Thyroid gland (tissue), 4 donors: ENCODE measurements at regions not wholly inside any gene's neighbourhood (a gene's known extent, or its start where the extent isn't known, plus 50 kb on each side); places are given as distances from the start of the nearest gene placed in this dataset.
A peak's percentile ranks its signal among the peaks of the same experiment; 100 is the strongest.

Experiments used
- DNase-seq, 2 donors: peaks; one replicate each; pipeline ENCODE4 v3.0.0-alpha.2; 2019
- H3K27ac ChIP-seq, 3 donors: fragments of 200-600 bp; sonication (generic); 1 replicate in 2 of 3; 2 replicates in 1 of 3; pipeline ENCODE4 v1.5.1; 2016 to 2019; ENCODE audit warnings: mild to moderate bottlenecking in 1 of 3, moderate library complexity in 1 of 3
- H3K27me3 ChIP-seq: fragments of 200-600 bp; sonication (generic); one replicate; pipeline ENCODE4 v1.5.1; 2019
- H3K36me3 ChIP-seq, 2 donors: fragments of 200-600 bp; sonication (generic); one replicate each; pipeline ENCODE4 v1.5.1; 2016 to 2019
- H3K4me1 ChIP-seq, 2 donors: fragments of 200-600 bp; sonication (generic); one replicate each; pipeline ENCODE4 v1.5.1; 2017 to 2019
- H3K4me3 ChIP-seq, 3 donors: fragments of 200-600 bp; sonication (generic); replicated peaks in 1 of 3; 1 replicate in 2 of 3; 2 replicates in 1 of 3; pipeline ENCODE4 v1.5.1; 2016; ENCODE audit warnings: mild to moderate bottlenecking in 1 of 3
- H3K9me3 ChIP-seq: fragments of 200-600 bp; sonication (generic); one replicate; pipeline ENCODE4 v1.5.1; 2017
- POLR2A ChIP-seq, 2 donors: fragments of 450-650 bp; IDR thresholded peaks; one replicate each; pipeline ENCODE4 v1.6.1; 2017; ENCODE audit warnings: antibody characterized with exemption in 2 of 2, mild to moderate bottlenecking in 2 of 2, moderate library complexity in 1 of 2
- whole genome bisulfite sequencing, 2 donors: methylation state at CpG; one replicate each; pipeline ENCODE4 v1.1.5; 2017; 5-methylcytosine and 5-hydroxymethylcytosine counted together
- intact Hi-C: fragments of 100-400 bp; cut with DNase I; formaldehyde crosslinking; loops from one replicate; pipeline ENCODE4 v1.15.1; 2023
- TF ChIP-seq, protein P1 (sequence below), 6 experiments: fragments of 200-600 bp in 3 of 6; fragments of 450-650 bp in 3 of 6; sonication (generic) in 3 of 6; IDR thresholded peaks; one replicate each; pipeline ENCODE4 v1.5.1; 2016 to 2019; ENCODE audit warnings: antibody characterized with exemption in 6 of 6, mild to moderate bottlenecking in 2 of 6, inconsistent platforms in 1 of 6, moderate library complexity in 1 of 6

DNA sequence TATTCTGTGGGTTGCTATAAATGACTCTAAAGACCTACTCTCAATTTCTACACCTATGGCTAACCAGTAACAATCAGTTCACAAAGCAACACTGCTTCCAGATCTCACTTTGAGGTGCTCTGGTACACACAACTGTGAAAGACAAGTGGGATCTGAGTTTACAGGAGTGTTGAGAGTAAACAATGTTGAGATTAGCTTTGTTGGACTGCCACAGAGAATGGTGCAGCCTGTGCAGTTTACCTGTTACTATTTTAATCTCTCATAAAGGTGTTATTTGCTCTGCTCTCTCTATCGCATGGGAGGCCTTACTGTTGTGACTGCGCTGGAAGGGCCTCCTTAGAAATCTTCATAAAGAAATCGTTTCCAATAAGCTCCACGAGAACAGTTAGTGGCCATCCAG is 112.0 kb downstream of the SOX2 start:
- no peaks in the 10 kb centered on the region for H3K36me3 ChIP-seq
- DNase-seq: no peak
- no peaks in the 10 kb centered on the region for H3K27me3 ChIP-seq
- no peak overlapping the region for H3K4me3 ChIP-seq
- no peaks in the 10 kb centered on the region for H3K4me1 ChIP-seq
- intact Hi-C loops: no loop called here
- H3K27ac ChIP-seq: no peak overlapping the region
- no peaks in the 10 kb centered on the region for H3K9me3 ChIP-seq
- 92 to 96% methylated on average over 4 of the region's 4 CpGs for WGBS, 2 donors
- TF ChIP-seq POLR2A (IDR thresholded peaks at IDR 0.05): no peak
- TF ChIP-seq, protein P1, sequence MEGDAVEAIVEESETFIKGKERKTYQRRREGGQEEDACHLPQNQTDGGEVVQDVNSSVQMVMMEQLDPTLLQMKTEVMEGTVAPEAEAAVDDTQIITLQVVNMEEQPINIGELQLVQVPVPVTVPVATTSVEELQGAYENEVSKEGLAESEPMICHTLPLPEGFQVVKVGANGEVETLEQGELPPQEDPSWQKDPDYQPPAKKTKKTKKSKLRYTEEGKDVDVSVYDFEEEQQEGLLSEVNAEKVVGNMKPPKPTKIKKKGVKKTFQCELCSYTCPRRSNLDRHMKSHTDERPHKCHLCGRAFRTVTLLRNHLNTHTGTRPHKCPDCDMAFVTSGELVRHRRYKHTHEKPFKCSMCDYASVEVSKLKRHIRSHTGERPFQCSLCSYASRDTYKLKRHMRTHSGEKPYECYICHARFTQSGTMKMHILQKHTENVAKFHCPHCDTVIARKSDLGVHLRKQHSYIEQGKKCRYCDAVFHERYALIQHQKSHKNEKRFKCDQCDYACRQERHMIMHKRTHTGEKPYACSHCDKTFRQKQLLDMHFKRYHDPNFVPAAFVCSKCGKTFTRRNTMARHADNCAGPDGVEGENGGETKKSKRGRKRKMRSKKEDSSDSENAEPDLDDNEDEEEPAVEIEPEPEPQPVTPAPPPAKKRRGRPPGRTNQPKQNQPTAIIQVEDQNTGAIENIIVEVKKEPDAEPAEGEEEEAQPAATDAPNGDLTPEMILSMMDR (IDR thresholded peaks at IDR 0.05): no peak

DNA sequence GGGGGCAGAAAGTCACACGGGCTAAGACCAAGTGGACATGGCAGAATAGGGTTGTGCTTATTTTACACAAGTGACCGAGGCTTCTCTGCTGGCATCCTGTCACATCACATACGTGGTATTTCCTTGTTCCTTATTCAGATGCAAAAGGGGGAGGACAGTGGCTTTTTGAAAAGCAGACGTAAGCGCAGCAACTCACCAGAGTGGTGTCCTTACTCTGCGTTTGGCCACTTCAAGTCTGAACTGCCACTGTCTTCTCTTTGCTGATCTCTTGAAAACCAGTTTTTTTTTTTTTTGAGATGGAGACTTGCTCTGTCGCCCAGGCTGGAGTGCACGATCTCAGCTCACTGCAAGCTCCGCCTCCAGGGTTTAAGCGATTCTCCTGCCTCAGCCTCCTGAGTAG is 113.2 kb downstream of the SOX2 start:
- H3K27ac ChIP-seq: no peak overlapping the region
- H3K36me3 ChIP-seq: no peaks in the 10 kb centered on the region
- H3K4me1 ChIP-seq: no peaks in the 10 kb centered on the region
- intact Hi-C loops: no loop called here
- WGBS, 2 donors: 66 to 73% methylated on average over 10 of the region's 10 CpGs
- H3K4me3 ChIP-seq: no peak overlapping the region
- H3K9me3 ChIP-seq: no peaks in the 10 kb centered on the region
- no peak for DNase-seq
- H3K27me3 ChIP-seq: no peaks in the 10 kb centered on the region
- TF ChIP-seq, protein P1 (IDR thresholded peaks at IDR 0.05): no peak
- TF ChIP-seq POLR2A (IDR thresholded peaks at IDR 0.05): no peak

DNA sequence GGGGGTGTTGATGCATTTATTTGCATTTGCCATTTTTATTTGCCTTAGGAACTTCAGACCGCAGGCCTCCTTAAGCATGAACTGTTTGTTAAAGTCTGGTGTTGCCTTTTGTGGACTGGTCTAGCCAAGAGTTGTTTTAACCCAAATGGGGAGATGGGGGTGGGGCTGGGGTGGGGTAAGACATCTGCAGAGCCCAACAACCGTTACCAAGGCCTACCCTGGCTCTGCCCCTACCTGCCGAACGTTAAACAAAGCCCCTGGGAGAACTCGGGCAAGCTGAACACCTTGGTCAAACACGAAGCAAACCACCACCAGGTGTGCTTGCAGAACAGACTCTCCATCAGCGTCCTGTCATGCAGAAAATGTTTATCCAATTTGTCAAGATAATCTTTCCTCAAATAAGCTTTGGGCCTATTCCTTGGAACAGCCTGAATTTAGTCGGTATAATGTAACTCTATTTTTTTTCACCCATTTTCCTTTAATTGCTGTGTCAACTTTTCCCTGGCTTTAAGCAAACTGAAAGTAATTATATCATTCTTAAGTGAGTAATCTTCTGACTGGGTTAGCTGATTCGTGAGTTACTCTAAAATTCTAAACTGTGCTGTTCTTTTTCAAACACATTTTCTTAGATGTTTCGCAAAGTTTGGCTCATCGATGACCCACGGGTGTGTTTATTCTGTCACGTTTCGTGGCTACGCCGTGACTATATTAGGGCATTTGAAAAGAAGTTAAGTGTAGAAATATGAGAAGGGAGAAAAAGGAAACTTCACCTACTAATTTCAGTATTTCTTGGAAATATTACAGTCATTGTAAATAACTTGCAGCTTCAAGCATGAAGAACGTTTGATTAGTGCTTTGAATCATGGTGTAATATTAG is 127.6 kb downstream of the SOX2 start:
- no peaks in the 10 kb centered on the region for H3K9me3 ChIP-seq
- TF ChIP-seq, protein P1 (IDR thresholded peaks at IDR 0.05): peak in 2 of 6 experiments; percentile 26 to 28
- TF ChIP-seq POLR2A (IDR thresholded peaks at IDR 0.05): no peak
- no peak overlapping the region for H3K4me3 ChIP-seq
- WGBS, 2 donors: 30 to 31% methylated on average over 17 of the region's 17 CpGs
- no peaks in the 10 kb centered on the region for H3K4me1 ChIP-seq
- intact Hi-C loops: no loop called here
- H3K27me3 ChIP-seq: no peaks in the 10 kb centered on the region
- H3K36me3 ChIP-seq: no peaks in the 10 kb centered on the region
- H3K27ac ChIP-seq: peak overlapping the region; percentile 9 to 83 (median 24)
- peak; percentile 14 to 24 for DNase-seq

DNA sequence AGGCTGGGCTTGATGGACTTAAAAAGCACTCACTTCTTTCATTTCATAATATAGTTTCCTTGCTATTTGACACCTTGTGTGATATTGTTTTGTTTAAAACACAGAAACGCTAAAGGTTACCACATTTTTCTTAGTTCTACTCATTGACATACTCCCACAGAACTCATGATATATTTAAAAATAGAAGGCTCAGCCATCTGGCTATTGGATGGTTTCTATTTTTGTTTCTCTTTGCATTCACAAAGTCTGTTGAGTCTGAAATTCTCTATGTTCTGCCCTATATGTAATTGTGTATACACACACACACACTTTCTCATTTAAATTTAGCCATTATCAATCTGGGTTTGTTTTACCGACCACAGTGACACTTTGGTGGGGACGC is 128.2 kb downstream of the SOX2 start:
- H3K4me3 ChIP-seq: no peak overlapping the region
- H3K9me3 ChIP-seq: no peaks in the 10 kb centered on the region
- intact Hi-C loops: no loop called here
- no peaks in the 10 kb centered on the region for H3K36me3 ChIP-seq
- TF ChIP-seq, protein P1 (IDR thresholded peaks at IDR 0.05): no peak
- no peak for TF ChIP-seq POLR2A (IDR thresholded peaks at IDR 0.05)
- DNase-seq: no peak
- peak overlapping the region; percentile 9 to 83 (median 24) for H3K27ac ChIP-seq
- H3K4me1 ChIP-seq: no peaks in the 10 kb centered on the region
- H3K27me3 ChIP-seq: no peaks in the 10 kb centered on the region
- 75% methylated on average over 3 of the region's 3 CpGs for WGBS, 2 donors

DNA sequence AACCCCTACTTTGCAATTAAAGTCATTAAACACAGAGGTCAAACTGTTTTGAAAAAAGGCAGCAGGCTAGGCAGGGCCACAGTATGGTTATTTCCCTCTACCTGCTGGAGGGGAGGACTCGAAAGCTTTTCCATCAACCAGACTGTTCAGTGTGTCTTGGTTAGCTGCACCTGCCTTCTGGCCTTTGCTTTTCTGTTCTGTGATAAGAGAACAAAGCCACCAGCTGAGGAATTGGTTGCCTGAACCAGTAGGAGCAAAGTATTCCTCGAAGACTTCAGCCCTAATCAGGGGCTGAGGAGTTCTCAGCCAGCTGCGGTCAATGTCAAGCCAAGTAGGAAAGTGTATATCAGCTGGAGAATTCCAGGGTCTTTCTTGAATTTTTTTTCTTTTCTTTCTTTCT is 132.5 kb downstream of the SOX2 start:
- intact Hi-C loops: no loop called here
- WGBS, 2 donors: 78 to 87% methylated on average over 3 of the region's 3 CpGs

More for the DNA sequence above, 132.5 kb downstream of the SOX2 start:
- Histone ChIP-seq H3K4me1 (no peaks in the 10 kb centered on the region), H3K4me3 (no peak overlapping the region), H3K9me3 (no peaks in the 10 kb centered on the region), H3K36me3 (no peaks in the 10 kb centered on the region), H3K27me3 (no peaks in the 10 kb centered on the region), H3K27ac (no peak overlapping the region)
- no peak for TF ChIP-seq POLR2A (IDR thresholded peaks at IDR 0.05)
- TF ChIP-seq, protein P1 (IDR thresholded peaks at IDR 0.05): no peak
- DNase-seq: no peak
